ENCODE measurements at regions not wholly inside any gene's neighbourhood (a gene's known extent, or its start where the extent isn't known, plus 50 kb on each side); places are given as distances from the start of the nearest gene placed in this dataset.

DNA sequence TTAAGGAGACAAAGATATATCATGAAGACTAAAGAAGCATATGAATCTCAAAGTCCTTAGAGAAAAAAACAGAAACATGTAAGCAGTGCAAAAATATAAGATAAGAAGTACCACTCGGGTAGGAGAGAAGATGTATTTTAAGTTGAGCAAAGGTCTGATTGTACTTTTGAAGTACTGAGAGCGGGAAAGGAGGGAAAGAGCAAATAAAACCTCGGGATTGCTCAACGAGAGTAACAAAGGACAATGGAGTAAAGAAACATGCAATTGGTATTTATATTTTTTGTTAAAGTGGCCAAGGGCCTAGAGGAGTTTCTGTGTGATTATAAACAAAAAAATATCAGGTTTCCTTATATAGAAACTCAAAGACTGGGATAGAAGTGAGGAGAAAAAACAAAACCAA is 251.9 kb downstream of the LNPK start:
- H3K36me3 ChIP-seq (replicated peaks in 1 of 2; ENCODE audit: control insufficient read depth in 2 of 2, insufficient read depth in 2 of 2, low read length in 2 of 2): no peaks in the 10 kb centered on the region
- no peak overlapping the region for H4K8ac ChIP-seq (ENCODE audit: low read depth, low read length)
- H2BK5ac ChIP-seq (ENCODE audit: low read length): no peak overlapping the region
- no CpG with 5 or more reads among the region's 4 CpGs for WGBS, 2 donors (ENCODE audit: extremely low coverage in 2 of 2, insufficient read length in 2 of 2, insufficient replicate concordance in 1 of 2)
- DNase-seq (ENCODE audit: low spot score): no peak
- no peak overlapping the region for H4K91ac ChIP-seq (ENCODE audit: low read depth, low read length, poor library complexity)
- H2BK120ac ChIP-seq (ENCODE audit: low read depth, low read length): no peak overlapping the region
- no peak overlapping the region for H2BK15ac ChIP-seq (ENCODE audit: low read length)
- no peak overlapping the region for H3K14ac ChIP-seq (ENCODE audit: low read length)
- H3K9ac ChIP-seq (ENCODE audit: low read depth, low read length, poor library complexity): no peak overlapping the region
- no peak overlapping the region for H3K18ac ChIP-seq (ENCODE audit: low read length)
- H3K4ac ChIP-seq (ENCODE audit: low read length): no peak overlapping the region
- H3K4me2 ChIP-seq (ENCODE audit: insufficient read depth, low read length, poor library complexity, severe bottlenecking): no peak overlapping the region
- no peak overlapping the region for H2AK5ac ChIP-seq (ENCODE audit: low read depth, low read length)
- H3K9me3 ChIP-seq (replicated peaks in 1 of 2; ENCODE audit: control insufficient read depth in 2 of 2, insufficient read depth in 1 of 2, low read depth in 1 of 2, low read length in 2 of 2): no peaks in the 10 kb centered on the region
- no peaks in the 10 kb centered on the region for H3K79me1 ChIP-seq (ENCODE audit: low read depth, low read length)
- H2BK12ac ChIP-seq (ENCODE audit: low read length): no peak overlapping the region
- H3K4me1 ChIP-seq (ENCODE audit: control insufficient read depth in 2 of 2, insufficient read depth in 1 of 2, low read depth in 1 of 2, low read length in 2 of 2): peaks cover 0 to 2% of the 10 kb centered on the region in 2 donors
- H3K23ac ChIP-seq (ENCODE audit: low read depth, low read length, poor library complexity): no peak overlapping the region
- H3K27ac ChIP-seq (replicated peaks; ENCODE audit: low read length): no peak overlapping the region
- no peak overlapping the region for H2AFZ ChIP-seq (ENCODE audit: low read length)
- no peaks in the 10 kb centered on the region for H3K27me3 ChIP-seq (ENCODE audit: control insufficient read depth in 3 of 3, insufficient read depth in 3 of 3, low read depth in 1 of 3, low read length in 3 of 3)
- no peak overlapping the region for H3K4me3 ChIP-seq (ENCODE audit: low read length in 2 of 2)

DNA sequence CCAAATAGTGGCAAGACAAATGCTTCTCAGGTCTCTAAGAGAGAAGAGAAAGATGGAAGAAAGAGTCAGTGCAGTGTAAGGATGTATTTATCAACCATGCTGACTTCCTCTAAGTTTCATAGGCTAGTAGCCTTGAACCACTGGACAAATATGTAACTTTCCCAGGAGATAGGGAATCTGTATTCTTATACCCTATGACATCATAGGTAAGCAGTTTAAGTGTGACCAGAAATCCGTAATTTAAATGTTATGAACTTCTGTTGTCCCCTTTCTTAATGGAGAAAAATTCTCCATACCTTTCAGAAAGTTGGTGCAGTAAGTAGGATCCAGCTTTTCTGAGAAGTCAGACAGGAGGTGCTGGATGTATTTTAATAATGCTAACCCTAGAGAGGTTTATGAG is 256.2 kb downstream of the LNPK start:
- no peak overlapping the region for H4K91ac ChIP-seq (ENCODE audit: low read depth, low read length, poor library complexity)
- no peak overlapping the region for H2AFZ ChIP-seq (ENCODE audit: low read length)
- no peak overlapping the region for H2BK12ac ChIP-seq (ENCODE audit: low read length)
- no peaks in the 10 kb centered on the region for H3K27me3 ChIP-seq (ENCODE audit: control insufficient read depth in 3 of 3, insufficient read depth in 3 of 3, low read depth in 1 of 3, low read length in 3 of 3)
- no peak overlapping the region for H2AK5ac ChIP-seq (ENCODE audit: low read depth, low read length)
- no peak overlapping the region for H2BK15ac ChIP-seq (ENCODE audit: low read length)
- no peaks in the 10 kb centered on the region for H3K79me1 ChIP-seq (ENCODE audit: low read depth, low read length)
- H3K4ac ChIP-seq (ENCODE audit: low read length): no peak overlapping the region
- no peaks in the 10 kb centered on the region for H3K9me3 ChIP-seq (replicated peaks in 1 of 2; ENCODE audit: control insufficient read depth in 2 of 2, insufficient read depth in 1 of 2, low read depth in 1 of 2, low read length in 2 of 2)
- no peak overlapping the region for H3K9ac ChIP-seq (ENCODE audit: low read depth, low read length, poor library complexity)
- no peak overlapping the region for H3K27ac ChIP-seq (replicated peaks; ENCODE audit: low read length)
- H3K14ac ChIP-seq (ENCODE audit: low read length): no peak overlapping the region
- WGBS, 2 donors (ENCODE audit: extremely low coverage in 2 of 2, insufficient read length in 2 of 2, insufficient replicate concordance in 1 of 2): no CpG with 5 or more reads among the region's 1 CpG
- H4K8ac ChIP-seq (ENCODE audit: low read depth, low read length): no peak overlapping the region
- no peak overlapping the region for H3K4me3 ChIP-seq (ENCODE audit: low read length in 2 of 2)
- H2BK120ac ChIP-seq (ENCODE audit: low read depth, low read length): no peak overlapping the region
- no peak overlapping the region for H3K23ac ChIP-seq (ENCODE audit: low read depth, low read length, poor library complexity)
- no peak overlapping the region for H2BK5ac ChIP-seq (ENCODE audit: low read length)
- no peaks in the 10 kb centered on the region for H3K36me3 ChIP-seq (replicated peaks in 1 of 2; ENCODE audit: control insufficient read depth in 2 of 2, insufficient read depth in 2 of 2, low read length in 2 of 2)
- H3K18ac ChIP-seq (ENCODE audit: low read length): no peak overlapping the region
- DNase-seq (ENCODE audit: low spot score): no peak
- H3K4me1 ChIP-seq (ENCODE audit: control insufficient read depth in 2 of 2, insufficient read depth in 1 of 2, low read depth in 1 of 2, low read length in 2 of 2): peaks cover 0 to 2% of the 10 kb centered on the region in 2 donors
- no peak overlapping the region for H3K4me2 ChIP-seq (ENCODE audit: insufficient read depth, low read length, poor library complexity, severe bottlenecking)

DNA sequence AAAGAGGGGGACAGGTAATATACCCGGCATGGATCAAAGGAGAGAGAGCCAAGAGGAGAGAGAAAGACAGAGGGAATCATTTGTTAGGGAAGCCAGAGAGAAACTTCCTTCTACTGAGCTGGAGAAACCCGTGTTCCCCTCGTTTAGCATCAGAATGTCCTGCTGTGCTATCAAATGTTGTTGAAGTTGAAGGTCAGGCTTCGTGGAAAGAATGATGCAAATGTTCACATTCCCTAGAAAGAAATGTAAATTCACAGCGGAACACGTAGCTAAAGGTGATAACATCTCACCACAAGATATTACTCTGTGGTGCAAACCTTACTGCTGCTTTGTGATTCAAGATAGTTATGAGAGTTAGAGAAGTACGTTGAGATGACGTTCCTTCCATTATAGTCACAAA is 258.1 kb downstream of the LNPK start:
- H2BK12ac ChIP-seq (ENCODE audit: low read length): no peak overlapping the region
- H3K14ac ChIP-seq (ENCODE audit: low read length): no peak overlapping the region
- H3K4me3 ChIP-seq (ENCODE audit: low read length in 2 of 2): no peak overlapping the region
- no peak overlapping the region for H3K18ac ChIP-seq (ENCODE audit: low read length)
- no peak overlapping the region for H3K4me2 ChIP-seq (ENCODE audit: insufficient read depth, low read length, poor library complexity, severe bottlenecking)
- no peaks in the 10 kb centered on the region for H3K9me3 ChIP-seq (replicated peaks in 1 of 2; ENCODE audit: control insufficient read depth in 2 of 2, insufficient read depth in 1 of 2, low read depth in 1 of 2, low read length in 2 of 2)
- no peak overlapping the region for H2BK15ac ChIP-seq (ENCODE audit: low read length)
- no peak overlapping the region for H4K91ac ChIP-seq (ENCODE audit: low read depth, low read length, poor library complexity)
- no peak overlapping the region for H3K9ac ChIP-seq (ENCODE audit: low read depth, low read length, poor library complexity)
- no peaks in the 10 kb centered on the region for H3K36me3 ChIP-seq (replicated peaks in 1 of 2; ENCODE audit: control insufficient read depth in 2 of 2, insufficient read depth in 2 of 2, low read length in 2 of 2)
- no peak for DNase-seq (ENCODE audit: low spot score)
- WGBS, 2 donors (ENCODE audit: extremely low coverage in 2 of 2, insufficient read length in 2 of 2, insufficient replicate concordance in 1 of 2): no CpG with 5 or more reads among the region's 8 CpGs
- H4K8ac ChIP-seq (ENCODE audit: low read depth, low read length): no peak overlapping the region
- H3K27me3 ChIP-seq (ENCODE audit: control insufficient read depth in 3 of 3, insufficient read depth in 3 of 3, low read depth in 1 of 3, low read length in 3 of 3): no peaks in the 10 kb centered on the region
- no peak overlapping the region for H2BK120ac ChIP-seq (ENCODE audit: low read depth, low read length)
- no peak overlapping the region for H2AK5ac ChIP-seq (ENCODE audit: low read depth, low read length)
- H3K27ac ChIP-seq (replicated peaks; ENCODE audit: low read length): no peak overlapping the region
- H2AFZ ChIP-seq (ENCODE audit: low read length): no peak overlapping the region
- H3K4me1 ChIP-seq (ENCODE audit: control insufficient read depth in 2 of 2, insufficient read depth in 1 of 2, low read depth in 1 of 2, low read length in 2 of 2): peaks cover 0 to 2% of the 10 kb centered on the region in 2 donors
- H3K79me1 ChIP-seq (ENCODE audit: low read depth, low read length): no peaks in the 10 kb centered on the region
- no peak overlapping the region for H3K4ac ChIP-seq (ENCODE audit: low read length)
- H3K23ac ChIP-seq (ENCODE audit: low read depth, low read length, poor library complexity): no peak overlapping the region
- H2BK5ac ChIP-seq (ENCODE audit: low read length): no peak overlapping the region

DNA sequence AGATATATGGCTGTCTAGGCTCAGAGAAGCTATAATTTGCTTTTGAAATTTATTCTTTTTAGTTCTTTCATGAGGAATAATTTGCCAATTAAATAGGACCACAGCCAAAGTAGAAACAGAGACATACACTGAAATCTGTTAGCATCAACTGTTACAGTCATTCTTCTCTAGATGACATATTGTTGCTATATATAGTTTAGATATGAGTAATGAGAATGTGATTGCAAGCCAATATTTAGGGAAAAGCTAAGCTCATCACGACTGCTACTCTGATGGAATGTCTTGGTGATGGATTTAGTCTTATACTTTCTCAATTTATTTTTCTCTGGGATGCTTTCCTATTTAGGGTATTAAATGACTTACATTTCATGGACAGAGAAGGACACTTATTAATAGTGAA is 259.1 kb downstream of the LNPK start:
- Histone ChIP-seq H3K4me3 (ENCODE audit: low read length in 2 of 2) (no peak overlapping the region), H2BK15ac (ENCODE audit: low read length) (no peak overlapping the region), H3K4ac (ENCODE audit: low read length) (no peak overlapping the region), H3K27me3 (ENCODE audit: control insufficient read depth in 3 of 3, insufficient read depth in 3 of 3, low read depth in 1 of 3, low read length in 3 of 3) (no peaks in the 10 kb centered on the region), H3K9ac (ENCODE audit: low read depth, low read length, poor library complexity) (no peak overlapping the region), H3K9me3 (replicated peaks in 1 of 2; ENCODE audit: control insufficient read depth in 2 of 2, insufficient read depth in 1 of 2, low read depth in 1 of 2, low read length in 2 of 2) (no peaks in the 10 kb centered on the region), H3K23ac (ENCODE audit: low read depth, low read length, poor library complexity) (no peak overlapping the region), H4K91ac (ENCODE audit: low read depth, low read length, poor library complexity) (no peak overlapping the region), H3K4me1 (ENCODE audit: control insufficient read depth in 2 of 2, insufficient read depth in 1 of 2, low read depth in 1 of 2, low read length in 2 of 2) (peaks cover 0 to 2% of the 10 kb centered on the region in 2 donors), H2BK120ac (ENCODE audit: low read depth, low read length) (no peak overlapping the region), H3K4me2 (ENCODE audit: insufficient read depth, low read length, poor library complexity, severe bottlenecking) (no peak overlapping the region), H3K36me3 (replicated peaks in 1 of 2; ENCODE audit: control insufficient read depth in 2 of 2, insufficient read depth in 2 of 2, low read length in 2 of 2) (no peaks in the 10 kb centered on the region), H3K14ac (ENCODE audit: low read length) (no peak overlapping the region), H3K18ac (ENCODE audit: low read length) (no peak overlapping the region), H2AK5ac (ENCODE audit: low read depth, low read length) (no peak overlapping the region), H3K79me1 (ENCODE audit: low read depth, low read length) (no peaks in the 10 kb centered on the region), H4K8ac (ENCODE audit: low read depth, low read length) (no peak overlapping the region), H2BK5ac (ENCODE audit: low read length) (no peak overlapping the region), H2BK12ac (ENCODE audit: low read length) (no peak overlapping the region), H2AFZ (ENCODE audit: low read length) (no peak overlapping the region), H3K27ac (replicated peaks; ENCODE audit: low read length) (no peak overlapping the region)
- WGBS, 2 donors (ENCODE audit: extremely low coverage in 2 of 2, insufficient read length in 2 of 2, insufficient replicate concordance in 1 of 2): no CpG with 5 or more reads among the region's 1 CpG
- DNase-seq (ENCODE audit: low spot score): no peak

All from neuronal stem cell (in vitro differentiated cells).